Thyroid gland (tissue), 4 donors: ENCODE measurements at regions not wholly inside any gene's neighbourhood (a gene's known extent, or its start where the extent isn't known, plus 50 kb on each side); places are given as distances from the start of the nearest gene placed in this dataset.

Experiments used
- CTCF ChIP-seq, 6 experiments: fragments of 200-600 bp in 3 of 6; fragments of 450-650 bp in 3 of 6; sonication (generic) in 3 of 6; IDR thresholded peaks; one replicate each; pipeline ENCODE4 v1.5.1; 2016 to 2019; ENCODE audit warnings: antibody characterized with exemption in 6 of 6, mild to moderate bottlenecking in 2 of 6, inconsistent platforms in 1 of 6, moderate library complexity in 1 of 6
- POLR2A ChIP-seq, 2 donors: fragments of 450-650 bp; IDR thresholded peaks; one replicate each; pipeline ENCODE4 v1.6.1; 2017; ENCODE audit warnings: antibody characterized with exemption in 2 of 2, mild to moderate bottlenecking in 2 of 2, moderate library complexity in 1 of 2

DNA sequence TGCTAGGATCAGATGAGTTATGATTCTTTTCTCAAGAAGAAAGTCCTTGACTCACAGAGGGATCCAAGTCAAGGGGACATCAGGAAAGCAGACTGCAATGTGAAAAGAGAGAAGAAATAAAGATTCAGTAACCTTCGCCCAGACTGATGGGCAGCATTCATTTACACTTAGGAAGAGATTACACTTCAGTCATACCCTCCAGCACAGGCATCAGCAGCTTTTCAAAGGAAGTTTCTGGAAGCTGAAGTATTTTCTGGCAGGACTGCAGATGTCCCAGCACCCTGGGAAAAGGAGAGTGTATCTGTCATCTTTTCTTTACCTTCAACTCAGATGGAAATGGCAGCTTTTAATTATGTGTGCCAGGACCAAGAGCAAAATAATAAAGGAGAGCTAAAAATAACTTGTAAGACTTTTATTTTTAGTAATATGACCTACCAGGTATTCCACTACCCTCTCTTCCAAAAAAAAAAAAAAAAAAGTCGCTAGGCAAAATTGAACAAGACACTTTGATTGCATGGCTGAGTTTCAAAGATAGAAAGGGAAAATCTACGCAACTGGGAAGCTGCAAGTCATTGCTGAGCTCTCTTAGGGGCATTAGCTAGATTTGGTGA lies 712.1 kb downstream of the EPM2A start:
- TF ChIP-seq CTCF (IDR thresholded peaks at IDR 0.05) (no peak), POLR2A (IDR thresholded peaks at IDR 0.05) (no peak)
